ENCODE measurements at regions not wholly inside any gene's neighbourhood (a gene's known extent, or its start where the extent isn't known, plus 50 kb on each side); places are given as distances from the start of the nearest gene placed in this dataset.

DNA sequence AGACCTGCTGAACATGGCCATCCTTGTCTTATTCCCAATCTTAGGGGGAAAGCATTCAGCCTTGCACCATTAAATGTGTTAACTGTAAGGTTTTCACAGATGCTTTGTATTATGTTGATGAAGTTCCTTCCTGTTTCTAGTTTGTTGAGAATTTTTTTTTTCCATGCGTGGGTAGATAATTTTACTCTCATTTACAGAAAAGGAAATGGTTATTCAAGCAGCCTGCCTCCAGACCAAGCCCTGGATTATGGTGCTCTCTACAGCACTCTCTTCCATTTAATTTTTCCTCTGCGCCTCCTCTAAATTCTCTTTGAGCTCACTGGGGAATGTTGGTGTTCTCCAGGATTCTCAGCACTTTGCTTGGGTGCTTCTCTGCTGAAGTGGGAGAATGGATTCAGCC, 179.3 kb upstream of the PZP start:
- no peak for ATAC-seq (ENCODE audit: low read depth)

More for the DNA sequence above, 179.3 kb upstream of the PZP start:
- Histone ChIP-seq H3K9ac (ENCODE audit: low read depth, low read length) (no peak overlapping the region), H2AK9ac (replicated peaks; ENCODE audit: low read depth, low read length, poor library complexity) (no peak overlapping the region), H4K5ac (ENCODE audit: low read depth, low read length) (no peak overlapping the region), H3K9me3 (ENCODE audit: control insufficient read depth, insufficient read depth, low read length) (no peaks in the 10 kb centered on the region), H3K27ac (ENCODE audit: insufficient read depth, low read length) (no peak overlapping the region), H4K91ac (ENCODE audit: insufficient read depth, low read depth, low read length) (no peak overlapping the region), H3K27me3 (ENCODE audit: control insufficient read depth, insufficient read depth, low read length) (peaks cover 3% of the 10 kb centered on the region; the same call in 1 of the 2 replicates), H3K9me1 (ENCODE audit: insufficient read depth, low read length) (no peaks in the 10 kb centered on the region), H2BK20ac (ENCODE audit: low read depth, low read length) (no peak overlapping the region), H2BK5ac (ENCODE audit: low read depth, low read length, poor library complexity, severe bottlenecking) (no peak overlapping the region), H3K36me3 (ENCODE audit: control insufficient read depth, insufficient read depth, low read length) (no peaks in the 10 kb centered on the region), H3K79me1 (ENCODE audit: low read depth in 1 of 2, low read length in 2 of 2) (no peaks in the 10 kb centered on the region), H3K18ac (ENCODE audit: low read depth, low read length) (no peak overlapping the region), H3K4me2 (ENCODE audit: low read depth, low read length) (no peak overlapping the region), H3K56ac (ENCODE audit: extremely low read depth, insufficient read depth, low read length) (no peak overlapping the region), H3K14ac (replicated peaks; ENCODE audit: low read depth, low read length) (no peak overlapping the region), H3K4me3 (ENCODE audit: insufficient read depth, low read depth, low read length) (no peak overlapping the region), H2BK120ac (ENCODE audit: low read depth, low read length) (no peak overlapping the region), H3K4me1 (ENCODE audit: control insufficient read depth, insufficient read depth, low read length) (no peaks in the 10 kb centered on the region), H4K8ac (ENCODE audit: low read depth in 2 of 2, low read length in 2 of 2) (no peak overlapping the region), H4K20me1 (ENCODE audit: insufficient read depth, low read length) (no peaks in the 10 kb centered on the region), H3K4ac (ENCODE audit: low read depth, low read length) (no peak overlapping the region), H2AK5ac (ENCODE audit: low read depth, low read length) (no peak overlapping the region), H3K23ac (ENCODE audit: low read depth, low read length) (no peak overlapping the region), H2AFZ (replicated peaks; ENCODE audit: low read length, poor library complexity) (no peak overlapping the region), H2BK15ac (ENCODE audit: low read depth, low read length) (no peak overlapping the region)
- DNase-seq, result no peak
- in situ Hi-C loops (cut with MboI; ENCODE audit: low sequenced_read_pairs), result no loop called here
- ChIA-PET POLR2A (ENCODE audit: unreplicated experiment) (no interaction called here), CTCF (no interaction called here)
- WGBS, 2 experiments (ENCODE audit: extremely low coverage in 2 of 2, insufficient read length in 1 of 2), result no CpG with 5 or more reads among the region's 2 CpGs
- intact Hi-C loops (cut with micrococcal nuclease), result no loop called here
- TF ChIP-seq POLR2A (IDR thresholded peaks at IDR 0.05; ENCODE audit: low read depth, low read length) (no peak), CHD1 (IDR thresholded peaks at IDR 0.05; ENCODE audit: low read depth, low read length) (no peak), RCOR1 (IDR thresholded peaks at IDR 0.05; ENCODE audit: insufficient replicate concordance, low read length) (no peak), SMC3 (IDR thresholded peaks at IDR 0.05; ENCODE audit: low read depth, low read length) (no peak), NFE2L2 (IDR thresholded peaks at IDR 0.05; ENCODE audit: low read depth, low read length) (no peak), MXI1 (IDR thresholded peaks at IDR 0.05; ENCODE audit: borderline replicate concordance, low read depth, low read length) (no peak), MAFK (IDR thresholded peaks at IDR 0.05; ENCODE audit: low read depth, low read length) (no peak), CEBPB (IDR thresholded peaks at IDR 0.05; ENCODE audit: low read depth, low read length) (no peak), BHLHE40 (IDR thresholded peaks at IDR 0.05; ENCODE audit: low read depth, low read length) (no peak), RAD21 (IDR thresholded peaks at IDR 0.05; ENCODE audit: low read length) (no peak), MAZ (IDR thresholded peaks at IDR 0.05; ENCODE audit: borderline replicate concordance, low read depth, low read length) (no peak), FOS (IDR thresholded peaks at IDR 0.05; ENCODE audit: low read depth, low read length) (no peak), RFX5 (IDR thresholded peaks at IDR 0.05; ENCODE audit: low read depth, low read length) (no peak)
- TF ChIP-seq, protein P1, sequence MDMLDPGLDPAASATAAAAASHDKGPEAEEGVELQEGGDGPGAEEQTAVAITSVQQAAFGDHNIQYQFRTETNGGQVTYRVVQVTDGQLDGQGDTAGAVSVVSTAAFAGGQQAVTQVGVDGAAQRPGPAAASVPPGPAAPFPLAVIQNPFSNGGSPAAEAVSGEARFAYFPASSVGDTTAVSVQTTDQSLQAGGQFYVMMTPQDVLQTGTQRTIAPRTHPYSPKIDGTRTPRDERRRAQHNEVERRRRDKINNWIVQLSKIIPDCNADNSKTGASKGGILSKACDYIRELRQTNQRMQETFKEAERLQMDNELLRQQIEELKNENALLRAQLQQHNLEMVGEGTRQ (IDR thresholded peaks at IDR 0.05; ENCODE audit: low read depth, low read length), result no peak
- TF ChIP-seq, protein P2, sequence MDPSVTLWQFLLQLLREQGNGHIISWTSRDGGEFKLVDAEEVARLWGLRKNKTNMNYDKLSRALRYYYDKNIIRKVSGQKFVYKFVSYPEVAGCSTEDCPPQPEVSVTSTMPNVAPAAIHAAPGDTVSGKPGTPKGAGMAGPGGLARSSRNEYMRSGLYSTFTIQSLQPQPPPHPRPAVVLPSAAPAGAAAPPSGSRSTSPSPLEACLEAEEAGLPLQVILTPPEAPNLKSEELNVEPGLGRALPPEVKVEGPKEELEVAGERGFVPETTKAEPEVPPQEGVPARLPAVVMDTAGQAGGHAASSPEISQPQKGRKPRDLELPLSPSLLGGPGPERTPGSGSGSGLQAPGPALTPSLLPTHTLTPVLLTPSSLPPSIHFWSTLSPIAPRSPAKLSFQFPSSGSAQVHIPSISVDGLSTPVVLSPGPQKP (IDR thresholded peaks at IDR 0.05; ENCODE audit: borderline replicate concordance, low read depth, low read length), result no peak
- TF ChIP-seq, protein P3, sequence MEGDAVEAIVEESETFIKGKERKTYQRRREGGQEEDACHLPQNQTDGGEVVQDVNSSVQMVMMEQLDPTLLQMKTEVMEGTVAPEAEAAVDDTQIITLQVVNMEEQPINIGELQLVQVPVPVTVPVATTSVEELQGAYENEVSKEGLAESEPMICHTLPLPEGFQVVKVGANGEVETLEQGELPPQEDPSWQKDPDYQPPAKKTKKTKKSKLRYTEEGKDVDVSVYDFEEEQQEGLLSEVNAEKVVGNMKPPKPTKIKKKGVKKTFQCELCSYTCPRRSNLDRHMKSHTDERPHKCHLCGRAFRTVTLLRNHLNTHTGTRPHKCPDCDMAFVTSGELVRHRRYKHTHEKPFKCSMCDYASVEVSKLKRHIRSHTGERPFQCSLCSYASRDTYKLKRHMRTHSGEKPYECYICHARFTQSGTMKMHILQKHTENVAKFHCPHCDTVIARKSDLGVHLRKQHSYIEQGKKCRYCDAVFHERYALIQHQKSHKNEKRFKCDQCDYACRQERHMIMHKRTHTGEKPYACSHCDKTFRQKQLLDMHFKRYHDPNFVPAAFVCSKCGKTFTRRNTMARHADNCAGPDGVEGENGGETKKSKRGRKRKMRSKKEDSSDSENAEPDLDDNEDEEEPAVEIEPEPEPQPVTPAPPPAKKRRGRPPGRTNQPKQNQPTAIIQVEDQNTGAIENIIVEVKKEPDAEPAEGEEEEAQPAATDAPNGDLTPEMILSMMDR (conservative IDR thresholded peaks at IDR 0.05; ENCODE audit: low read depth, low read length), result no peak
- dilution Hi-C loops (cut with HindIII; ENCODE audit: low sequenced_read_pairs, unreplicated experiment), result no loop called here
- BruUV-seq (replicated peaks), result no TSS peak
